ENCODE measurements at regions not wholly inside any gene's neighbourhood (a gene's known extent, or its start where the extent isn't known, plus 50 kb on each side); places are given as distances from the start of the nearest gene placed in this dataset.
A peak's percentile ranks its signal among the peaks of the same experiment; 100 is the strongest.
"Not testable (repeated sequence)": the region's sequence is repeated elsewhere in the genome, so short reads cannot be mapped to it uniquely, and the experiment has no call there.

DNA sequence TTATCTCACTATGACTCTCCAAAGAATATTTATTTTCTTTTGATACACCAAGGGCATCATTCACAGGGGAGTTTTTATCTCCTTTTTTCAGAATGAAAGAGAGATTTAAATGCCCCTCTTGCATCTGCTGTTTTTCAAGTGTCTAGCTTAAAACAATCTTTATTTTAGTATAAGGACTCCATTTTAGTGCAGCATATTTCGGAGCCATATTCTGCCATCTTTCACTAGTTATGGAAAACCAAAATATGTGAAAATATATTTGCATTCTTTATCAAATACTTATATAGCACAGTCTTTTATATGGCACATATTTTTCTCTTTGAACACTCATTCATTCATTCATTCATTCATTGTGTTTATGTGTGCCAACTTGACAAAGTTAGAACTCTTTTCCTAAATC, 1130.2 kb downstream of the SLITRK5 start:
- ATAC-seq = no peak
- DNase-seq (ENCODE audit: low spot score in 2 of 2) = no peak
- peaks cover under 1% of the 10 kb centered on the region for H3K4me1 Mint-ChIP-seq
- peaks cover 11% of the 10 kb centered on the region for H3K9me3 Mint-ChIP-seq
- H3K27ac Mint-ChIP-seq = no peak overlapping the region
- no peaks in the 10 kb centered on the region for H3K36me3 Mint-ChIP-seq
- no peak overlapping the region for H3K4me3 Mint-ChIP-seq

DNA sequence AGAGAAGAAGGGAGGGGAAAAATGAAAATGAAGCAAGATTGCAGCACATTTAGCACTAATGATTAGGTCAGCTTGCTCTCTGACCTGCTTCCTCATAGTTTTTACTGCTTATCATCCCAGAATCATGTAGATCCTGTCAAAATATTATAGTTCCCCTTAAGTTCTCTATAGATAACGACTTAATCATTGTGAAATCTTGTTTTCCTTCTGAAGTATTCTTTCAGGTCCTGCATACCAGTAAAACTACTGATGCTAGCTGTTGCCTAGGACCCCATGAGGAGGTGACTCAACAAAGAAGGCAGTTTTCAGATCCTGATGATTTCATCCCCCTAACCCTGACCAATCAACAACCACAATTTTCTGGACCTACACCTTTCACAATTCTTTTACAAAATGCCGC, 1131.7 kb downstream of the SLITRK5 start:
- Mint-ChIP-seq H3K9me3 (peaks cover 18% of the 10 kb centered on the region), H3K36me3 (no peaks in the 10 kb centered on the region), H3K4me3 (no peak overlapping the region), H3K4me1 (peaks cover 7% of the 10 kb centered on the region), H3K27ac (no peak overlapping the region)
- no peak for DNase-seq (ENCODE audit: low spot score in 2 of 2)
- ATAC-seq = no peak

- Mint-ChIP-seq H3K27ac (no peak overlapping the region), H3K4me1 (peaks cover 7% of the 10 kb centered on the region)
- no peak for ATAC-seq
Measured at GRCh38 chr13:88806438-88806837, 1135.3 kb downstream of the SLITRK5 start.

DNA sequence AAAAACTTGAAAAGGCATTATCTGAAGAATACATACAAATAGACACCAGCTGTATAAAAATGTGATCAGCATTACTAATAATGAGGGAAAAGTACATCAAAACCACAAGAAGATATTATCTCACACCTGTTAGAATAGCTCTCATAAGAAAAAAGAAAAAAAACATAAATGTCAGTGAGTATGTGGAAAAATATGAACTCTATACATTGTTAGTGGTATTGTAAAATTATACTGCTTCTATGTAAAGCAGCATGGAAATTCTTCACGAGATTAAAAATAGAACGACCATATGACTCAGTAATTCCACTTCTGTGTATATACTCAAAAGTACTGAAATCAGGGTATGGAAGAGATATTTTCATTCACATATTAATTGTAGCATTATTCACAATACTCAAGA, 1146.4 kb downstream of the SLITRK5 start:
- DNase-seq (ENCODE audit: low spot score in 2 of 2) (no peak), ATAC-seq (no peak)
- H3K4me3 Mint-ChIP-seq = no peak overlapping the region
- H3K9me3 Mint-ChIP-seq = peaks cover 9% of the 10 kb centered on the region
- no peak overlapping the region for H3K27ac Mint-ChIP-seq
- no peaks in the 10 kb centered on the region for H3K4me1 Mint-ChIP-seq
- no peaks in the 10 kb centered on the region for H3K36me3 Mint-ChIP-seq

More at GRCh38 chr13:88806438-88806837, 1135.3 kb downstream of the SLITRK5 start:
- Mint-ChIP-seq H3K9me3 (peaks cover 20% of the 10 kb centered on the region), H3K4me3 (no peak overlapping the region), H3K36me3 (no peaks in the 10 kb centered on the region)
- no peak for DNase-seq (ENCODE audit: low spot score in 2 of 2)

- ATAC-seq (no peak), DNase-seq (ENCODE audit: low spot score in 2 of 2) (no peak)
- Mint-ChIP-seq H3K36me3 (no peaks in the 10 kb centered on the region), H3K4me3 (no peak overlapping the region), H3K27ac (no peak overlapping the region), H3K4me1 (no peaks in the 10 kb centered on the region), H3K9me3 (peaks cover 11% of the 10 kb centered on the region)
Measured at GRCh38 chr13:88823114-88823513, 1151.9 kb downstream of the SLITRK5 start.

DNA sequence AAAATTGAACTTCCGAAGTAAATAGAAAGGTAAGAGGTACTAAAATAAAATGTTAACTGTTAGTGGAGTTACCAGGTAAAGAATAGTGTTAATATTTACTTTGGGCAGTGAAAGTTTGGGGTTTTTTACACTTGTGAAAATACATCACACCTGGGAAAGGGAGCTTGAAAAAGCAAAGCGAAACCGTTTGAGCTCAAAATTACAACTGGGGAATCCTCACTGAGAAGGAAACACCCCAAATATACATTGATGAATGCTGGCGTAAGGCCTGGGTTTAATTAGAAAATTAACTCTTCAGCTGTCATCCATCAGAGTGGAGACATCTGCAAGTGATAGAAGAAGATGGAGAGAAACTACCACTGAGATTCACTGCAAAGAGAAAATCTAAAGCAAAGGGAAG, 1153.0 kb downstream of the SLITRK5 start:
- no peaks in the 10 kb centered on the region for H3K36me3 Mint-ChIP-seq
- H3K27ac Mint-ChIP-seq = no peak overlapping the region
- H3K9me3 Mint-ChIP-seq = peaks cover 11% of the 10 kb centered on the region
- ATAC-seq = no peak
- no peak for DNase-seq (ENCODE audit: low spot score in 2 of 2)
- H3K4me1 Mint-ChIP-seq = no peaks in the 10 kb centered on the region
- H3K4me3 Mint-ChIP-seq = no peak overlapping the region

DNA sequence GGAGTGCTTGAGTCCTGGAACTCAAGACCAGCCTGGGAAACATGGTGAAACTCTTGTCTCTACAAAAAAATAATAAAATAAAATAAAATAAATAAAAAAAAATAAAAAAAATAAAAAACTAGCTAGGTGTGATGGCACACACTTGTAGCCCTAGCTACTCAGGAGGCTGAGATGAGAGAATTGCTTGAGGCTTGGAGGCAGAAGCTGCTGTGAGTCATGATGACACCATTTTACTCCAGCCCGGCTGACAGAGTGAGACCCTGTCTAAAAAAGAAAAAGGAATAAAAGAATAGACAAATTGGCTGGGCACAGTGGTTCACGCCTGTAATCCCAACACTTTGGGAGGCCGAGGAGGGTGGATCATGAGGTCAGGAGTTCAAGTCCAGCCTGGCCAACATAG, 1168.9 kb downstream of the SLITRK5 start:
- Mint-ChIP-seq H3K9me3 (peaks cover 14% of the 10 kb centered on the region), H3K4me1 (no peaks in the 10 kb centered on the region), H3K27ac (no peak overlapping the region), H3K4me3 (no peak overlapping the region), H3K36me3 (no peaks in the 10 kb centered on the region)
- DNase-seq (ENCODE audit: low spot score in 2 of 2) = no peak
- ATAC-seq = no peak

GRCh38 chr13:88852293-88852692, 1181.1 kb downstream of the SLITRK5 start:
- not testable (repeated sequence) for H3K36me3 Mint-ChIP-seq; H3K27ac Mint-ChIP-seq; DNase-seq (ENCODE audit: low spot score in 2 of 2); H3K4me3 Mint-ChIP-seq; ATAC-seq; H3K4me1 Mint-ChIP-seq
- peaks cover 20% of the 10 kb centered on the region for H3K9me3 Mint-ChIP-seq

- DNase-seq (ENCODE audit: low spot score in 2 of 2) (no peak), ATAC-seq (no peak)
- Mint-ChIP-seq H3K9me3 (peaks cover 18% of the 10 kb centered on the region), H3K4me1 (no peaks in the 10 kb centered on the region), H3K27ac (no peak overlapping the region), H3K4me3 (no peak overlapping the region), H3K36me3 (no peaks in the 10 kb centered on the region)
Measured at GRCh38 chr13:88857256-88857655, 1186.1 kb downstream of the SLITRK5 start.

DNA sequence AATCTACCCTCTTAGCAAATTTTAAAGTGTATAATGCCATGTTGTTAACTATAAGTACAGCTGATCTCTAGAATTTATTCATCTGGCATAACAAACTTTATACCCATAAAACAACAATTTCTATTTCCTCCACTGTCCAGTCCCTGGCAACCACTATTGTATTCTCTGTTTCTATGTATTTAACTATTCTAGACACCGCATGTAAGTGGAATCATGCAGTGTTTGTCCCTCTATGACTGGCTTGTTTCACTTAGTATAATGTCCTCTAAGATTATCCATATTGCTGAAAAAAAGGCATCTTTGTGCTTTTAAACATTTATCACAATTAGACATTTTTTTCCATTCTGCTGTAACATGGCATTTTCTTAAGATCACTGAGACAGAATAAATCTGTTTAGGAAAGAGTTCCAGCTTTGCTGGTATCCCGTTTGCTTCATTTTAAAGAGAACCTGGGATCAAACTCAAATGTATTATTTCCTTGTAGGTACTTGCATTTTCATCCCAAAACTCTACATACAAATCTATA, 1191.0 kb downstream of the SLITRK5 start:
- Mint-ChIP-seq H3K4me3 (no peak overlapping the region), H3K9me3 (peaks cover 6% of the 10 kb centered on the region), H3K27ac (no peak overlapping the region), H3K36me3 (no peaks in the 10 kb centered on the region), H3K4me1 (no peaks in the 10 kb centered on the region)
- ATAC-seq (no peak), DNase-seq (ENCODE audit: low spot score in 2 of 2) (no peak)

DNA sequence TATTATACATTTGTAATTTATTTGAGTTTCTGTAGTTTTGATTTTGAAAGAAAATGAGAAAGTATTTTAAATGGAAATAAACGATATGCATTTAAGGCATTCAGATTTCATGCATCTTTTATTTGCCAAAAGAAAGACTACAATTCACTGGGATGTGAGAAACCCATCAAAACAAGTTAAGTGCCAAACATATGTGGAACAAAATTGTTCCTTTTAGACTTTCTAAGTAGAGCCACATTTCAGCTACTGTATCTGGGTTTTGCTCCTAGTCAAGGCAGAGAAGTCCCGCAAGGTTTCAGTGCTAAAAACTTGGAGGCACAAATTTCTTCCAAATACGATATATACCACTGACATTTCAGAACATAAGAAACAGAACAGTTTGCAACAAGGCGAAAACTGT, 1191.9 kb downstream of the SLITRK5 start:
- Mint-ChIP-seq H3K27ac (no peak overlapping the region), H3K4me3 (no peak overlapping the region), H3K4me1 (no peaks in the 10 kb centered on the region), H3K36me3 (no peaks in the 10 kb centered on the region), H3K9me3 (peaks cover 6% of the 10 kb centered on the region)
- no peak for ATAC-seq
- no peak for DNase-seq (ENCODE audit: low spot score in 2 of 2)

- H3K4me1 Mint-ChIP-seq = no peaks in the 10 kb centered on the region
Measured at GRCh38 chr13:88866195-88866594, 1195.0 kb downstream of the SLITRK5 start.

GRCh38 chr13:88883741-88884140, 1212.6 kb downstream of the SLITRK5 start:
- Mint-ChIP-seq H3K4me3 (no peak overlapping the region), H3K27ac (no peak overlapping the region), H3K36me3 (no peaks in the 10 kb centered on the region), H3K9me3 (peaks cover 11% of the 10 kb centered on the region), H3K4me1 (no peaks in the 10 kb centered on the region)
- ATAC-seq (no peak), DNase-seq (ENCODE audit: low spot score in 2 of 2) (no peak)

More at GRCh38 chr13:88866195-88866594, 1195.0 kb downstream of the SLITRK5 start:
- no peaks in the 10 kb centered on the region for H3K36me3 Mint-ChIP-seq
- no peak overlapping the region for H3K27ac Mint-ChIP-seq
- ATAC-seq (no peak), DNase-seq (ENCODE audit: low spot score in 2 of 2) (no peak)
- H3K9me3 Mint-ChIP-seq = peaks cover 10% of the 10 kb centered on the region
- H3K4me3 Mint-ChIP-seq = no peak overlapping the region

GRCh38 chr13:88887045-88887662, 1216.0 kb downstream of the SLITRK5 start:
- ATAC-seq = no peak
- Mint-ChIP-seq H3K4me1 (no peaks in the 10 kb centered on the region), H3K4me3 (no peak overlapping the region), H3K36me3 (no peaks in the 10 kb centered on the region), H3K9me3 (no peaks in the 10 kb centered on the region), H3K27ac (no peak overlapping the region)
- DNase-seq (ENCODE audit: low spot score in 2 of 2) = no peak

GRCh38 chr13:88895261-88895941, 1224.2 kb downstream of the SLITRK5 start:
- H3K4me3 Mint-ChIP-seq = no peak overlapping the region

GRCh38 chr13:88896466-88896865, 1225.3 kb downstream of the SLITRK5 start:
- Mint-ChIP-seq H3K36me3 (no peaks in the 10 kb centered on the region), H3K27ac (no peak overlapping the region), H3K4me1 (no peaks in the 10 kb centered on the region), H3K9me3 (peaks cover 10% of the 10 kb centered on the region), H3K4me3 (no peak overlapping the region)
- DNase-seq (ENCODE audit: low spot score in 2 of 2) (no peak), ATAC-seq (peak; percentile 13)

More at GRCh38 chr13:88895261-88895941, 1224.2 kb downstream of the SLITRK5 start:
- Mint-ChIP-seq H3K9me3 (peaks cover 10% of the 10 kb centered on the region), H3K4me1 (no peaks in the 10 kb centered on the region), H3K27ac (no peak overlapping the region), H3K36me3 (no peaks in the 10 kb centered on the region)
- no peak for DNase-seq (ENCODE audit: low spot score in 2 of 2)
- peak; percentile 24 for ATAC-seq
